ENCODE measurements at regions not wholly inside any gene's neighbourhood (a gene's known extent, or its start where the extent isn't known, plus 50 kb on each side); places are given as distances from the start of the nearest gene placed in this dataset.
A peak's percentile ranks its signal among the peaks of the same experiment; 100 is the strongest.

- WGBS, 5 donors = 15 to 74% (median 52%) methylated on average over 2 of the region's 2 CpGs
- H3K27me3 ChIP-seq (replicated peaks in 1 of 7) = no peaks in the 10 kb centered on the region
- no peaks in the 10 kb centered on the region for H3K36me3 ChIP-seq
- TF ChIP-seq POLR2A (IDR thresholded peaks at IDR 0.05) = no peak
- TF ChIP-seq POLR2AphosphoS5 (IDR thresholded peaks at IDR 0.05) = no peak
- TF ChIP-seq, protein P1, sequence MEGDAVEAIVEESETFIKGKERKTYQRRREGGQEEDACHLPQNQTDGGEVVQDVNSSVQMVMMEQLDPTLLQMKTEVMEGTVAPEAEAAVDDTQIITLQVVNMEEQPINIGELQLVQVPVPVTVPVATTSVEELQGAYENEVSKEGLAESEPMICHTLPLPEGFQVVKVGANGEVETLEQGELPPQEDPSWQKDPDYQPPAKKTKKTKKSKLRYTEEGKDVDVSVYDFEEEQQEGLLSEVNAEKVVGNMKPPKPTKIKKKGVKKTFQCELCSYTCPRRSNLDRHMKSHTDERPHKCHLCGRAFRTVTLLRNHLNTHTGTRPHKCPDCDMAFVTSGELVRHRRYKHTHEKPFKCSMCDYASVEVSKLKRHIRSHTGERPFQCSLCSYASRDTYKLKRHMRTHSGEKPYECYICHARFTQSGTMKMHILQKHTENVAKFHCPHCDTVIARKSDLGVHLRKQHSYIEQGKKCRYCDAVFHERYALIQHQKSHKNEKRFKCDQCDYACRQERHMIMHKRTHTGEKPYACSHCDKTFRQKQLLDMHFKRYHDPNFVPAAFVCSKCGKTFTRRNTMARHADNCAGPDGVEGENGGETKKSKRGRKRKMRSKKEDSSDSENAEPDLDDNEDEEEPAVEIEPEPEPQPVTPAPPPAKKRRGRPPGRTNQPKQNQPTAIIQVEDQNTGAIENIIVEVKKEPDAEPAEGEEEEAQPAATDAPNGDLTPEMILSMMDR (IDR thresholded peaks at IDR 0.05 in 8 of 11, conservative IDR thresholded peaks at IDR 0.05 in 3 of 11) = no peak
- no peak overlapping the region for H3K4me3 ChIP-seq
- no peak for DNase-seq
- no peaks in the 10 kb centered on the region for H3K9me3 ChIP-seq
- no peak overlapping the region for H3K27ac ChIP-seq
- peaks cover 0 to 5% (median 0%) of the 10 kb centered on the region in 6 donors for H3K4me1 ChIP-seq
- intact Hi-C loops (cut with DNase I; ENCODE audit: low total_unique reads) = no loop called here
Observed at GRCh38 chr12:75589801-75590200, 78.4 kb upstream of the KRR1 start.

GRCh38 chr12:75587340-75588106 lies 76.1 kb upstream of the KRR1 start:
- no peak for DNase-seq
- H3K36me3 ChIP-seq = no peaks in the 10 kb centered on the region
- WGBS, 5 donors = 73 to 82% (median 75%) methylated on average over 4 of the region's 4 CpGs
- H3K4me1 ChIP-seq = peaks cover 0 to 5% (median 0%) of the 10 kb centered on the region in 6 donors
- H3K4me3 ChIP-seq = no peak overlapping the region
- no peaks in the 10 kb centered on the region for H3K9me3 ChIP-seq
- H3K27ac ChIP-seq = peak overlapping the region in 5 of 8 donors; percentile 3 to 51 (median 17)
- TF ChIP-seq POLR2A (IDR thresholded peaks at IDR 0.05) (no peak), POLR2AphosphoS5 (IDR thresholded peaks at IDR 0.05) (no peak)
- TF ChIP-seq, protein P1 (IDR thresholded peaks at IDR 0.05 in 8 of 11, conservative IDR thresholded peaks at IDR 0.05 in 3 of 11) = no peak
- H3K27me3 ChIP-seq (replicated peaks in 1 of 7) = no peaks in the 10 kb centered on the region
- intact Hi-C loops (cut with DNase I; ENCODE audit: low total_unique reads) = no loop called here

DNA sequence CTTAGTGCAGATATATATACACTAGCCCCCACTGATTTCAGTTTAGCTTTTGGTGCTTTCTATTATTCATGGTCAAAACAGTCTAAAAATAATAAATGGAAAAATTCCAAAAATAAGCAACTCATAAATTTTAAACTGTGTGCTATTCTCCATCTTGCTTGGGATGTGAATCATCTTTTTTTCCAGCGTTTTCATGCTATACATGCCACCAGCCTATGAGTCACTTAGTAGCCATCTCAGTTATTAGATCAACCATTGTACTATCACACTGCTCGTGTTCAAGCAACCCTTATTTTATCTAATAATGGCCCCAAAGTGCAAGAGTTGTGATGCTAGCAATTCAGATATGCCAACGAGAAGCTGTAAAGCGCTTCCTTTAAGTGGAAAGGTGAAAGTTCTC lies 73.9 kb upstream of the KRR1 start:
- WGBS, 5 donors = 81 to 94% (median 85%) methylated on average over 4 of the region's 4 CpGs
- TF ChIP-seq POLR2A (IDR thresholded peaks at IDR 0.05) (no peak), POLR2AphosphoS5 (IDR thresholded peaks at IDR 0.05) (no peak)
- TF ChIP-seq, protein P1 (IDR thresholded peaks at IDR 0.05 in 8 of 11, conservative IDR thresholded peaks at IDR 0.05 in 3 of 11) = no peak
- no peaks in the 10 kb centered on the region for H3K27me3 ChIP-seq (replicated peaks in 1 of 7)
- no peaks in the 10 kb centered on the region for H3K9me3 ChIP-seq
- no peaks in the 10 kb centered on the region for H3K36me3 ChIP-seq
- no peak overlapping the region for H3K4me3 ChIP-seq
- no peak overlapping the region for H3K27ac ChIP-seq
- intact Hi-C loops (cut with DNase I; ENCODE audit: low total_unique reads) = no loop called here
- DNase-seq = no peak
- H3K4me1 ChIP-seq = peaks cover 0 to 5% (median 0%) of the 10 kb centered on the region in 6 donors

GRCh38 chr12:75583355-75583754 lies 71.9 kb upstream of the KRR1 start:
- Histone ChIP-seq H3K36me3 (no peaks in the 10 kb centered on the region), H3K9me3 (no peaks in the 10 kb centered on the region), H3K4me1 (peaks cover 0 to 5% (median 0%) of the 10 kb centered on the region in 6 donors), H3K4me3 (no peak overlapping the region), H3K27ac (no peak overlapping the region), H3K27me3 (replicated peaks in 1 of 7) (no peaks in the 10 kb centered on the region)
- TF ChIP-seq, protein P1 (IDR thresholded peaks at IDR 0.05 in 8 of 11, conservative IDR thresholded peaks at IDR 0.05 in 3 of 11) = no peak
- TF ChIP-seq POLR2A (IDR thresholded peaks at IDR 0.05) = no peak
- no peak for TF ChIP-seq POLR2AphosphoS5 (IDR thresholded peaks at IDR 0.05)
- DNase-seq = no peak
- 76 to 89% (median 84%) methylated on average over 3 of the region's 3 CpGs for WGBS, 5 donors
- intact Hi-C loops (cut with DNase I; ENCODE audit: low total_unique reads) = no loop called here

All from spleen (tissue), 11 donors.